ENCODE measurements at regions not wholly inside any gene's neighbourhood (a gene's known extent, or its start where the extent isn't known, plus 50 kb on each side); places are given as distances from the start of the nearest gene placed in this dataset.

- no peak for DNase-seq (ENCODE audit: low spot score)
These were observed 188.2 kb downstream of the PLPP3 start for GRCh38 chr1:56390934-56391731.

GRCh38 chr1:56390232-56390867, 189.0 kb downstream of the PLPP3 start:
- DNase-seq (ENCODE audit: low spot score): peak; percentile 68

- DNase-seq (ENCODE audit: low spot score): no peak
These were observed 189.6 kb downstream of the PLPP3 start for GRCh38 chr1:56389813-56390212.

GRCh38 chr1:56387071-56387740, 192.2 kb downstream of the PLPP3 start:
- no peak for DNase-seq (ENCODE audit: low spot score)

- DNase-seq (ENCODE audit: low spot score): no peak
These were observed 194.0 kb downstream of the PLPP3 start for GRCh38 chr1:56385314-56385713.

- DNase-seq (ENCODE audit: low spot score): no peak
These were observed 196.4 kb downstream of the PLPP3 start for GRCh38 chr1:56382929-56383328.

- no peak for DNase-seq (ENCODE audit: low spot score)
These were observed 198.8 kb downstream of the PLPP3 start for GRCh38 chr1:56380531-56380930.

- DNase-seq (ENCODE audit: low spot score): no peak
These were observed 200.9 kb downstream of the PLPP3 start for GRCh38 chr1:56378341-56379070.

GRCh38 chr1:56377431-56377830, 201.9 kb downstream of the PLPP3 start:
- no peak for DNase-seq (ENCODE audit: low spot score)

- DNase-seq (ENCODE audit: low spot score): peak; percentile 51
These were observed 203.0 kb downstream of the PLPP3 start for GRCh38 chr1:56376188-56376984.

- peak; percentile 54 for DNase-seq (ENCODE audit: low spot score)
These were observed 204.0 kb downstream of the PLPP3 start for GRCh38 chr1:56375326-56375804.

- DNase-seq (ENCODE audit: low spot score): no peak
These were observed 205.1 kb downstream of the PLPP3 start for GRCh38 chr1:56374026-56374974.

- no peak for DNase-seq (ENCODE audit: low spot score)
These were observed 208.8 kb downstream of the PLPP3 start for GRCh38 chr1:56370513-56370912.

GRCh38 chr1:56363007-56363770, 216.2 kb downstream of the PLPP3 start:
- no peak for DNase-seq (ENCODE audit: low spot score)

- DNase-seq (ENCODE audit: low spot score): no peak
These were observed 219.3 kb downstream of the PLPP3 start for GRCh38 chr1:56360021-56360420.

GRCh38 chr1:56359056-56359455, 220.3 kb downstream of the PLPP3 start:
- no peak for DNase-seq (ENCODE audit: low spot score)

- DNase-seq (ENCODE audit: low spot score): no peak
These were observed 221.3 kb downstream of the PLPP3 start for GRCh38 chr1:56357927-56358690.

- DNase-seq (ENCODE audit: low spot score): no peak
These were observed 222.9 kb downstream of the PLPP3 start for GRCh38 chr1:56356376-56356990.

Measured in iPS-NIHi11 (cell line).